ENCODE measurements at regions not wholly inside any gene's neighbourhood (a gene's known extent, or its start where the extent isn't known, plus 50 kb on each side); places are given as distances from the start of the nearest gene placed in this dataset.

DNA sequence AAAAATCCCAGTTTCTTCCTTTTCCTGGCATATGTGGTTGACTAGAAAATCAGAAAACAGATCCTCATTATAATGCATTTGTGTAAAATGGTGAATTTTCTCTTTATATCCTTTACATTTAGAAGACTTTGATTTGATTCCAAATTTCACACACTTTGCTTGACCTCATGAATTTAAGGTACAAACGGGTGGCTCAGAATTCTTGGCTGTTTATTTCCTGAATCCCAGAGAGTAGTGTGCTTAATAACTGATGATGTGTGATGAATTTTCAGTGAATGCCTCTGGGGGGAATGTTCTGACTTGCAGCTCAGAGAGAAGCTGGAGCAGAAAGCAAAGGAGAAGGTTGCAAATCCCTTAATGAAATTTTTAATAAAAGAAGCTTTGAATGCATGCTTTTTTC, 126.8 kb downstream of the SPATA31D1 start:
- TF ChIP-seq, protein P1, sequence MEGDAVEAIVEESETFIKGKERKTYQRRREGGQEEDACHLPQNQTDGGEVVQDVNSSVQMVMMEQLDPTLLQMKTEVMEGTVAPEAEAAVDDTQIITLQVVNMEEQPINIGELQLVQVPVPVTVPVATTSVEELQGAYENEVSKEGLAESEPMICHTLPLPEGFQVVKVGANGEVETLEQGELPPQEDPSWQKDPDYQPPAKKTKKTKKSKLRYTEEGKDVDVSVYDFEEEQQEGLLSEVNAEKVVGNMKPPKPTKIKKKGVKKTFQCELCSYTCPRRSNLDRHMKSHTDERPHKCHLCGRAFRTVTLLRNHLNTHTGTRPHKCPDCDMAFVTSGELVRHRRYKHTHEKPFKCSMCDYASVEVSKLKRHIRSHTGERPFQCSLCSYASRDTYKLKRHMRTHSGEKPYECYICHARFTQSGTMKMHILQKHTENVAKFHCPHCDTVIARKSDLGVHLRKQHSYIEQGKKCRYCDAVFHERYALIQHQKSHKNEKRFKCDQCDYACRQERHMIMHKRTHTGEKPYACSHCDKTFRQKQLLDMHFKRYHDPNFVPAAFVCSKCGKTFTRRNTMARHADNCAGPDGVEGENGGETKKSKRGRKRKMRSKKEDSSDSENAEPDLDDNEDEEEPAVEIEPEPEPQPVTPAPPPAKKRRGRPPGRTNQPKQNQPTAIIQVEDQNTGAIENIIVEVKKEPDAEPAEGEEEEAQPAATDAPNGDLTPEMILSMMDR (IDR thresholded peaks at IDR 0.05; ENCODE audit: low read depth, low read length), result no peak
- no peak for DNase-seq (ENCODE audit: extremely low read depth, low read depth)

DNA sequence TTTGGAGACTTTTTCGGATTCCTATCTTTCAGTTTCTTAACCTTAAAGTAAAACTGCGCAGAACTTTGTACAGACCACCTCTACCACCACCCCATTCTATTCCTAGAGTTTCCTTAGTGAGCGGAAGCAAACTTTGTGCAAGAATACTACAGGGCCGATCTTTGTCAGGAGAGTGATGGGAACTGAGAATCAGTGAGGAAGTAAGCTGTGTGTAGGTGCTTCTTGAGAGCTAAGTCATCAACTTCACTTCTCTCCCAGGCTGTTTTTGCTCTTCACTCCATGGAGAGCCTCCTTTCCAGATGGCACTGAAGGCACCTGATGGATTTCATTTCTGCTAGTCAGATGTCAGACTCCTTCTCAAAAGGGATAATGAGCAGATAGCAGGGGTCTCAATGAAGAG, 127.3 kb downstream of the SPATA31D1 start:
- no peak for DNase-seq (ENCODE audit: extremely low read depth, low read depth)
- TF ChIP-seq, protein P1 (IDR thresholded peaks at IDR 0.05; ENCODE audit: low read depth, low read length), result no peak

DNA sequence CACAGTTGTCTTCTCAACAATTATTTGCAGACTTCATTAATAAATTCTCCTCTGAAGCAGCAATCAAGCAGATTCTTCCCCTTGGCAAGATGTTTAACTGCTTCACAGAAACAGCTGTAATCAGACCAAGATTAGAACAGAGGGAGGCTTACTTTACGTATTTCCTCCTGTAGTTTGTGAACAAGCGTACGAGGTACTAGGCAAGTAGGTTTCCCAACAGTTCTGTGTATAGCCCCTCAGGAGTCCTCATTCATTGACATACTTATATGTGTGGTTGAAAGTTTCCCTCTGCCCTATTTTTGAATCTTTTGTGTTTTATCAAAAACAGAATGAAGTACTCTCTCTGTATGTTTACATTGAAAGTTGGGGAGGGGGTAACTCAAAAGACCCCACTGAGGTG, 128.0 kb downstream of the SPATA31D1 start:
- TF ChIP-seq, protein P1 (IDR thresholded peaks at IDR 0.05; ENCODE audit: low read depth, low read length), result no peak
- DNase-seq (ENCODE audit: extremely low read depth, low read depth), result no peak

DNA sequence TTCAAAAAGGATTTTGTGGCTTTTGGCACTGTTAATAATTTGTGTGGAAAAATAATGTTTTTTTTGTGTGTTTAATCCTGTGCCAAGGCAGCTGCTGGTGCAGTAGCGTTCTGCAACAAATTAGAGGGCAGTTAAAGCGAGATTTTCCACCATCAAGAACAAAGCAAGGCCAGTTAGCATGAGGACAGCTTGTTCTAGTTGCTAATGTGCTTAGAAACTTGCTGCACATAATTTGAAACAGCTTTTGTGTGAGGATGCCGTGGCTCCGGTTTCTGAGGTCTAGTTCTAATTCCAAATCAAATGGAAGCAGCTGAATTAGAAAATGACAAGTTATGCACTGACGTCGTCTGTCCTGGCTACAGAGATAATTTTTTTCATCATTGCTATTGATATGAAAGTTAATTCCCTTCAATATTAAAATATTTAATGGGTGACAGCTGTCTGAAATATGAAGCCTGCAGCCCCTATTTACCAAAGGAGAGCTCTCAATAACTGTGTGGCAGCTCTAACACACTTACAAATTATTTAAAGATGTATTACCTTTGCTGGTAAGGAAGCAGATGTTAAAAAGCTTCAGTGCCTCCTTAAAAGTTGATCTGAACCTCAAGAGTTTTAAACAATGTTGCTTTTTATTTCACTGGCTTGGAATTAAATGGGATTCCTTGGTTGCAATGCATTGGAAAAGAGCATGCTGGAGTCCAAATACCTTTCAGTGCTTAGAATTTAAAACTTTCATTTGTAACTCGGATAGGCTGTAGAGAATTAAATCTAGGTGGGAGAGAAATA, 128.6 kb downstream of the SPATA31D1 start:
- TF ChIP-seq, protein P1 (IDR thresholded peaks at IDR 0.05; ENCODE audit: low read depth, low read length), result no peak

DNA sequence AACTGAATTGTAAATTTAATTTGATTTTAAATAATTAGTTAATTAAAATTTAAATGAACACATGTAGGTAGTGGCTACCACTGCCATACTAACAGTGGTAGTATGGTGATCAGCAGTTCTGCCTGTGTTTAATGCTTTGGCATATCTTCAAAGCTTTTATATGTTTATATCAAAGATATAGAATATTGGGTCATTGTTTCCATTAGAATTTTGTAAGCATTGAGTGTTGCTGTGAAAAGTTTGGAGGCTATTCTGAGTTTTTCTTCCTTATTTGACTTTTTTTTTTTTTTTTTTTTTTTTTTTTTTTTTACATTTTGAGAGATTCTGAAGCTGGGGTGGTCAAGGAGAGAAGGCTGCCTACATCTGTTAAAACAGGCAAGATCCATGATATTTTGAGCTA, 134.2 kb downstream of the SPATA31D1 start:
- no peak for DNase-seq (ENCODE audit: extremely low read depth, low read depth)
- TF ChIP-seq, protein P1 (IDR thresholded peaks at IDR 0.05; ENCODE audit: low read depth, low read length), result no peak

More for the DNA sequence above, 128.6 kb downstream of the SPATA31D1 start:
- DNase-seq (ENCODE audit: extremely low read depth, low read depth), result peak; percentile 72

DNA sequence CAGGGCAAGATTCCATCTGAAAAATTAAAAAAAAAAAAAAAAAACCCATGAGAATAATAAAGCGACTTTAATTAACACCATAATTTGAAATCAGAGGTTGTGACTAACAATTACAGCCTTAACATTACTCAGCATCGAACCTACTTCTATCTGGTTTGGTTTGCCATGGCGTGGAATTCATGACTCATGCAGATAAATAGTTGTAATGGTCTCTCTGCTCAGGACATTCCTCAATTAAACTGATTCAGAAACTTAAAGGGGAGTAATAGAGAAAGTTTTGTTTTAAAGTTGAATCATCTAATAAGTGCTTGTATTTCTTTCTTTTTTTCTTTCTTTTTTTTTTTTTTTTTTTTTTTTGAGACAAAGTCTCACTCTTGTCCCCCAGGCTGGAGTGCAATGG, 135.5 kb downstream of the SPATA31D1 start:
- DNase-seq (ENCODE audit: extremely low read depth, low read depth), result peak; percentile 47
- TF ChIP-seq, protein P1 (IDR thresholded peaks at IDR 0.05; ENCODE audit: low read depth, low read length), result no peak

DNA sequence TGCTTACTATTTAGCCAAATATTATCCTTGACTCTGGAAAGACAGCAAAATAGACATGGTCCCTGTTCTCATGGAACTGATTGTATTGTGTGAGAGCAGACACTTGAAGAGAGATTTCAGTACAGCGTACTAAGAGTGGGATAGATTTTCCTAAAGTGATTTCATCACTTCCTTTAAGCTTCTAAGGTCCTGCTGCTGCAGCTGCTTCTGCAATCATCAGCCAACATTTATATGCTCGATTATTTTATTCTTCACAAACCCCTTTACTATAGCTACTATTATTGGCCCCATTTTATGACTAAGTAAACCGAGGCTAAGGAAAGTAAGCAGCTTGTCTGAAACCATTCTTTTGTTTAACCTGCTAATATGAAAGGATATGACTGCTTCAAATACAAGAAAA, 137.7 kb downstream of the SPATA31D1 start:
- DNase-seq (ENCODE audit: extremely low read depth, low read depth), result no peak
- TF ChIP-seq, protein P1 (IDR thresholded peaks at IDR 0.05; ENCODE audit: low read depth, low read length), result no peak
